Naive thymus-derived CD4-positive, alpha-beta T cell (primary cell): ENCODE measurements at regions not wholly inside any gene's neighbourhood (a gene's known extent, or its start where the extent isn't known, plus 50 kb on each side); places are given as distances from the start of the nearest gene placed in this dataset.

Source experiments
- ATAC-seq: fragments of 150-1000 bp; cut with Tn5 transposase; 2 replicates; pipeline ENCODE4 v1.10.0; 2021; ENCODE audit warnings: mild to moderate bottlenecking, moderate library complexity
- CTCF ChIA-PET: fragments of 350-600 bp; sonication (Branson Sonifier 250); formaldehyde crosslinking; loops from one replicate; lab custom pipeline; 2021; ENCODE audit warnings: antibody characterized with exemption; lab: Charles Lee
- POLR2A ChIA-PET: fragments of 350-600 bp; sonication (Branson Sonifier 250); formaldehyde crosslinking; loops from one replicate; lab custom pipeline; 2021; ENCODE audit warnings: antibody characterized with exemption, inconsistent platforms; lab: Charles Lee
- DNase-seq, 9 donors: peaks; one replicate each; pipeline versions ENCODE4 v3.0.0 to v3.0.0-alpha.2; 2020 to 2022; ENCODE audit warnings: mixed read lengths in 1 of 9
- H3K27ac ChIP-seq: one replicate; pipeline ENCODE4 v1.7.0; 2013; ENCODE audit warnings: mild to moderate bottlenecking, low read depth, low read length, moderate library complexity
- H3K27me3 ChIP-seq, 2 donors: one replicate each; pipeline ENCODE4 v1.7.0; 2013; ENCODE audit warnings: low read length in 2 of 2, mild to moderate bottlenecking in 2 of 2, moderate library complexity in 2 of 2; ENCODE audit not compliant: control insufficient read depth in 2 of 2, insufficient read depth in 2 of 2
- H3K36me3 ChIP-seq, 3 experiments: 1 replicate in 2 of 3; 2 replicates in 1 of 3; pipeline ENCODE4 v1.7.0; 2013; ENCODE audit warnings: low read length in 3 of 3, mild to moderate bottlenecking in 3 of 3, moderate library complexity in 1 of 3; ENCODE audit not compliant: insufficient read depth in 3 of 3, control insufficient read depth in 2 of 3
- H3K4me1 ChIP-seq, 2 donors: one replicate each; pipeline ENCODE4 v1.7.0; 2013; ENCODE audit warnings: low read length in 2 of 2, mild to moderate bottlenecking in 2 of 2, moderate library complexity in 1 of 2; ENCODE audit not compliant: control insufficient read depth in 2 of 2, insufficient read depth in 2 of 2
- H3K4me3 ChIP-seq: 2 replicates; pipeline ENCODE4 v1.7.0; 2013; ENCODE audit warnings: mild to moderate bottlenecking, low read length
- H3K9me3 ChIP-seq, 3 experiments: 1 replicate in 2 of 3; 2 replicates in 1 of 3; pipeline ENCODE4 v1.7.0; 2013; ENCODE audit warnings: low read length in 3 of 3; ENCODE audit not compliant: control insufficient read depth in 2 of 3
- H3K27ac Mint-ChIP-seq, 9 donors: one replicate each; pipeline ENCODE4 v1.8.0; 2020 to 2022; ENCODE audit warnings: mixed read lengths in 9 of 9, mild to moderate bottlenecking in 8 of 9, moderate library complexity in 5 of 9, inconsistent platforms in 2 of 9
- H3K27me3 Mint-ChIP-seq, 5 donors: one replicate each; pipeline ENCODE4 v1.8.0; 2021 to 2022; ENCODE audit warnings: mixed read lengths in 5 of 5, mild to moderate bottlenecking in 1 of 5
- H3K36me3 Mint-ChIP-seq, 5 donors: one replicate each; pipeline ENCODE4 v1.8.0; 2020 to 2022; ENCODE audit warnings: mixed read lengths in 5 of 5, mild to moderate bottlenecking in 3 of 5, inconsistent platforms in 1 of 5
- H3K4me1 Mint-ChIP-seq, 7 donors: one replicate each; pipeline ENCODE4 v1.8.0; 2020 to 2022; ENCODE audit warnings: mixed read lengths in 7 of 7, mild to moderate bottlenecking in 3 of 7, inconsistent platforms in 1 of 7
- H3K4me3 Mint-ChIP-seq, 10 donors: one replicate each; pipeline ENCODE4 v1.8.0; 2020 to 2022; ENCODE audit warnings: mild to moderate bottlenecking in 10 of 10, mixed read lengths in 10 of 10, moderate library complexity in 6 of 10, inconsistent platforms in 2 of 10
- H3K9me3 Mint-ChIP-seq, 11 donors: one replicate each; pipeline ENCODE4 v1.8.0; 2020 to 2022; ENCODE audit warnings: mixed read lengths in 11 of 11, mild to moderate bottlenecking in 4 of 11, inconsistent platforms in 1 of 11, moderate library complexity in 1 of 11
- intact Hi-C, 2 donors: fragments of 100-400 bp; cut with micrococcal nuclease; formaldehyde crosslinking; loops; one replicate each; pipeline ENCODE4 v1.15.1; 2023

- Mint-ChIP-seq H3K4me3 (no peak overlapping the region), H3K27me3 (peaks cover 4 to 15% (median 9%) of the 10 kb centered on the region in 5 donors), H3K36me3 (no peaks in the 10 kb centered on the region), H3K9me3 (peaks cover 0 to 3% (median 0%) of the 10 kb centered on the region in 11 donors), H3K27ac (no peak overlapping the region), H3K4me1 (no peaks in the 10 kb centered on the region)
- DNase-seq (no peak), ATAC-seq (no peak)
- ChIA-PET POLR2A (no interaction called here), CTCF (no interaction called here)
- Histone ChIP-seq H3K36me3 (no peaks in the 10 kb centered on the region), H3K27me3 (no peaks in the 10 kb centered on the region), H3K27ac (no peak overlapping the region), H3K9me3 (no peaks in the 10 kb centered on the region), H3K4me3 (no peak overlapping the region), H3K4me1 (no peaks in the 10 kb centered on the region)
- intact Hi-C loops: no loop called here
These were observed 130.3 kb upstream of the RASSF8 start for GRCh38 chr12:25828188-25828587.

DNA sequence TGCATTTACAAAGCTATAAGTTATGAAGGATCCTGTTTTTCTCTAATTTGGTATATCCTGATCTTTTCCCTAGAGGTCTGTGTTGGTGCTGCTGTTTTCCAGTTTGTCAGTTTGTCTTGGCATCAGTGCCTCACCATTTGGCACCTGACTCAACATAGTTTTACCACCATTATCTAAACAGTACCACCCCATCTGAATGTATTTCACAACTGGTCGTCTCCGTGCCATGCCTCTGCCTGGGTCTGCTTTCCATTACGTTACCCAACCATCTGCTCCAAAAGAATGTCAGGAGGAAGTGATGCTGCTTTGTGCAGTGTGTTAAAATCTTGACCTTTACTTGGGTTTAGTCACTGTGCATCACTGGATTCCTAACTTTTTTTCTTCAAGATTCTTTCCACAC, 129.3 kb upstream of the RASSF8 start:
- H3K4me3 ChIP-seq: no peak overlapping the region

DNA sequence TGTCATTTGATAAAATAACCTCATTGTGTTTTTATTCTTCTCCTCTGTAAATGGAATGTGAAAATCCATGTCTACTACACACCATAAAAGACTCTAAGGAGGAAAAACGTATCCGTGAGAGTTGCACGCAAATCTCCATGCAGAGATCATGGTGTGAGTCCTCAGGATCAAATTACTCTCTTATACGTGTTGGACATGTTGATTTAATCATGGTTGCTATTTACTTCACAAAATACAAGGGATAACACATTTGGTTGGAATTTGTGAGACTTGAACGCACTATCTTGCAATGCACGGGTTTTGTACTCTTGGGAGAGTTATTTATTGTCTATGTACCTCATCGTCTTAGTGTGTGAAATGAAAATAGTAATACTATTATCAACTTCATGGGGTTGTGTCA, 128.0 kb upstream of the RASSF8 start:
- ChIA-PET CTCF (no interaction called here), POLR2A (no interaction called here)
- H3K36me3 Mint-ChIP-seq: no peaks in the 10 kb centered on the region
- no peak overlapping the region for H3K4me3 Mint-ChIP-seq
- H3K27me3 ChIP-seq: no peaks in the 10 kb centered on the region
- no peak for DNase-seq
- peaks cover 0 to 3% (median 0%) of the 10 kb centered on the region in 11 donors for H3K9me3 Mint-ChIP-seq
- no peak overlapping the region for H3K27ac ChIP-seq
- H3K27me3 Mint-ChIP-seq: peaks cover 4 to 21% (median 6%) of the 10 kb centered on the region in 5 donors
- no peaks in the 10 kb centered on the region for H3K9me3 ChIP-seq
- H3K4me1 ChIP-seq: no peaks in the 10 kb centered on the region
- ATAC-seq: no peak
- no peaks in the 10 kb centered on the region for H3K36me3 ChIP-seq
- H3K4me3 ChIP-seq: no peak overlapping the region
- H3K4me1 Mint-ChIP-seq: no peaks in the 10 kb centered on the region
- intact Hi-C loops: no loop called here
- H3K27ac Mint-ChIP-seq: no peak overlapping the region

More for the DNA sequence above, 129.3 kb upstream of the RASSF8 start:
- Mint-ChIP-seq H3K4me1 (no peaks in the 10 kb centered on the region), H3K27ac (no peak overlapping the region), H3K4me3 (no peak overlapping the region), H3K36me3 (no peaks in the 10 kb centered on the region), H3K9me3 (peaks cover 0 to 3% (median 0%) of the 10 kb centered on the region in 11 donors), H3K27me3 (peaks cover 4 to 15% (median 9%) of the 10 kb centered on the region in 5 donors)
- ATAC-seq (no peak), DNase-seq (no peak)
- Histone ChIP-seq H3K4me1 (no peaks in the 10 kb centered on the region), H3K27ac (no peak overlapping the region), H3K36me3 (no peaks in the 10 kb centered on the region), H3K9me3 (no peaks in the 10 kb centered on the region), H3K27me3 (no peaks in the 10 kb centered on the region)
- ChIA-PET POLR2A (no interaction called here), CTCF (no interaction called here)
- intact Hi-C loops: no loop called here

GRCh38 chr12:25833657-25834056, 124.8 kb upstream of the RASSF8 start:
- POLR2A ChIA-PET: no interaction called here
- no peak overlapping the region for H3K27ac Mint-ChIP-seq
- Histone ChIP-seq H3K36me3 (no peaks in the 10 kb centered on the region), H3K4me3 (no peak overlapping the region), H3K4me1 (no peaks in the 10 kb centered on the region), H3K27ac (no peak overlapping the region), H3K9me3 (no peaks in the 10 kb centered on the region), H3K27me3 (no peaks in the 10 kb centered on the region)
- ATAC-seq (no peak), DNase-seq (no peak)
- H3K27me3 Mint-ChIP-seq: peaks cover 4 to 19% (median 6%) of the 10 kb centered on the region in 5 donors
- H3K36me3 Mint-ChIP-seq: no peaks in the 10 kb centered on the region
- peaks cover 0 to 7% (median 0%) of the 10 kb centered on the region in 11 donors for H3K9me3 Mint-ChIP-seq
- H3K4me1 Mint-ChIP-seq: no peaks in the 10 kb centered on the region
- CTCF ChIA-PET: interaction anchor here (1.0 kb wide), 1 partner anchor 15 kb away, joined by 3 read pairs; no protein-coding TSS in a partner anchor
- intact Hi-C loops: no loop called here
- no peak overlapping the region for H3K4me3 Mint-ChIP-seq

DNA sequence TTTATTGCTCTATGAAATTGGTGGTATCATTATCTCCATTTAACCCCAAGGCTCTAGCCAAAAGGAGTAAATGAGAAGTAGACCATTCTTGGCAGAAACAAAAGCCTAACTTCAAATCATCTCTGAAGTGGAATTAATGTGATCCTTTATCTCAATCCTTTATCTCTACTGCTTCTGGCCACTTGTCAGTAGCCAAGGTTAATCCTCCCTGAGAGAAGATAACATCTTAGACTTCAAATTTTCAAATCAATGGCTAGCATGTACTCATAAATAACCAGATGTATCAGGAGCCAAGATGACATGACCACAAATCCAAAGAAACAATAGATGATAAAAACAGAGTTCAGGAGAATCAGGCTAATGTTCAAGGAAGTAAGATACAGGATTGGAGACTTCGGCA, 123.1 kb upstream of the RASSF8 start:
- H3K9me3 ChIP-seq: no peaks in the 10 kb centered on the region
- no peak for ATAC-seq
- H3K27ac ChIP-seq: no peak overlapping the region
- H3K4me1 ChIP-seq: no peaks in the 10 kb centered on the region
- Mint-ChIP-seq H3K36me3 (no peaks in the 10 kb centered on the region), H3K9me3 (peaks cover 0 to 7% (median 0%) of the 10 kb centered on the region in 11 donors), H3K27me3 (peaks cover 0 to 20% (median 6%) of the 10 kb centered on the region in 5 donors), H3K4me3 (no peak overlapping the region), H3K4me1 (no peaks in the 10 kb centered on the region), H3K27ac (no peak overlapping the region)
- H3K36me3 ChIP-seq: no peaks in the 10 kb centered on the region
- DNase-seq: no peak
- intact Hi-C loops: no loop called here
- POLR2A ChIA-PET: no interaction called here
- no peak overlapping the region for H3K4me3 ChIP-seq
- H3K27me3 ChIP-seq: no peaks in the 10 kb centered on the region
- CTCF ChIA-PET: no interaction called here

- Histone ChIP-seq H3K36me3 (no peaks in the 10 kb centered on the region), H3K27ac (no peak overlapping the region), H3K4me1 (no peaks in the 10 kb centered on the region), H3K27me3 (no peaks in the 10 kb centered on the region), H3K9me3 (no peaks in the 10 kb centered on the region), H3K4me3 (no peak overlapping the region)
- DNase-seq (no peak), ATAC-seq (no peak)
- Mint-ChIP-seq H3K9me3 (peaks cover 0 to 7% (median 0%) of the 10 kb centered on the region in 11 donors), H3K4me1 (peaks cover 0 to 2% (median 1%) of the 10 kb centered on the region in 7 donors), H3K4me3 (no peak overlapping the region), H3K27ac (no peak overlapping the region), H3K27me3 (peaks cover 0 to 13% (median 0%) of the 10 kb centered on the region in 5 donors), H3K36me3 (no peaks in the 10 kb centered on the region)
- CTCF ChIA-PET: no interaction called here
- POLR2A ChIA-PET: interaction anchor here (0.6 kb wide), 1 partner anchor 114 kb away, joined by 4 read pairs; no protein-coding TSS in a partner anchor
- intact Hi-C loops: no loop called here
These were observed 120.5 kb upstream of the RASSF8 start for GRCh38 chr12:25838007-25838406.

- Histone ChIP-seq H3K9me3 (no peaks in the 10 kb centered on the region), H3K36me3 (no peaks in the 10 kb centered on the region), H3K27ac (no peak overlapping the region), H3K4me3 (no peak overlapping the region), H3K27me3 (no peaks in the 10 kb centered on the region), H3K4me1 (no peaks in the 10 kb centered on the region)
- Mint-ChIP-seq H3K9me3 (peaks cover 0 to 7% (median 0%) of the 10 kb centered on the region in 11 donors), H3K4me3 (no peak overlapping the region), H3K36me3 (no peaks in the 10 kb centered on the region), H3K27me3 (peaks cover 0 to 13% (median 0%) of the 10 kb centered on the region in 5 donors), H3K27ac (no peak overlapping the region), H3K4me1 (peaks cover 0 to 12% (median 6%) of the 10 kb centered on the region in 7 donors)
- ATAC-seq (no peak), DNase-seq (no peak)
- intact Hi-C loops: no loop called here
- POLR2A ChIA-PET: no interaction called here
- CTCF ChIA-PET: no interaction called here
These were observed 119.0 kb upstream of the RASSF8 start for GRCh38 chr12:25839470-25839869.
